ENCODE measurements at regions not wholly inside any gene's neighbourhood (a gene's known extent, or its start where the extent isn't known, plus 50 kb on each side); places are given as distances from the start of the nearest gene placed in this dataset.
"Not testable (repeated sequence)": the region's sequence is repeated elsewhere in the genome, so short reads cannot be mapped to it uniquely, and the experiment has no call there.

GRCh38 chr11:43165393-43165792 is 146.4 kb upstream of the API5 start:
- DNase-seq (ENCODE audit: low spot score); H3K4me1 Mint-ChIP-seq (ENCODE audit: low read depth); intact Hi-C loops (cut with micrococcal nuclease); H3K4me3 Mint-ChIP-seq; H3K27me3 Mint-ChIP-seq (ENCODE audit: insufficient read depth); H3K27ac Mint-ChIP-seq; H3K36me3 Mint-ChIP-seq (ENCODE audit: low read depth): not testable (repeated sequence)
- peaks cover 11% of the 10 kb centered on the region for H3K9me3 Mint-ChIP-seq

- H3K4me1 Mint-ChIP-seq (ENCODE audit: low read depth); H3K27ac Mint-ChIP-seq; H3K36me3 Mint-ChIP-seq (ENCODE audit: low read depth); intact Hi-C loops (cut with micrococcal nuclease); H3K27me3 Mint-ChIP-seq (ENCODE audit: insufficient read depth); H3K4me3 Mint-ChIP-seq; DNase-seq (ENCODE audit: low spot score): not testable (repeated sequence)
- peaks cover 11% of the 10 kb centered on the region for H3K9me3 Mint-ChIP-seq
These were observed 143.6 kb upstream of the API5 start for GRCh38 chr11:43168241-43168640.

DNA sequence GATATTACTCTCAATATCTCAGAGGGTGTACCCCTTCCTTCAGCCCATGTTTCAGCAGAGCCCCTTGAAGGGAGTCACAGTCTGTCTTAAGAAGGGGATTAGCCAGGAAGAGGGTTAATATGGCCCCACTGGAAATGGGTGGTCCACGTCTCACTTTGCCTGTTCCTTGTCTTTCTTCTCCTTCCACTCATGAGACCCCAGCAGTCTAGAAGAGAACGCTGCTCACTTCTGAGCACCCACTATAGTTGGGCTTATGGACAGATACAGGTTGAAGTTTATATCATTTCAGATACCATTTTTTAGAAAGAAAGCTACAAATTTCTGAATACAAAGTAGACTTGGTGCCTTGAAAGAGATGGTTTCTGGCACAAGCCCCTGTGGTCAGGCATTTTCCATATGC is 139.3 kb upstream of the API5 start:
- Mint-ChIP-seq H3K4me1 (ENCODE audit: low read depth) (no peaks in the 10 kb centered on the region), H3K4me3 (no peak overlapping the region), H3K27me3 (ENCODE audit: insufficient read depth) (no peaks in the 10 kb centered on the region), H3K36me3 (ENCODE audit: low read depth) (no peaks in the 10 kb centered on the region), H3K27ac (no peak overlapping the region), H3K9me3 (peaks cover 2% of the 10 kb centered on the region)
- no peak for DNase-seq (ENCODE audit: low spot score)
- intact Hi-C loops (cut with micrococcal nuclease), result no loop called here

GRCh38 chr11:43177975-43178374 is 133.8 kb upstream of the API5 start:
- H3K27ac Mint-ChIP-seq, result no peak overlapping the region
- H3K4me3 Mint-ChIP-seq, result no peak overlapping the region
- intact Hi-C loops (cut with micrococcal nuclease), result no loop called here
- H3K36me3 Mint-ChIP-seq (ENCODE audit: low read depth), result no peaks in the 10 kb centered on the region
- no peaks in the 10 kb centered on the region for H3K4me1 Mint-ChIP-seq (ENCODE audit: low read depth)
- no peaks in the 10 kb centered on the region for H3K9me3 Mint-ChIP-seq
- no peak for DNase-seq (ENCODE audit: low spot score)
- no peaks in the 10 kb centered on the region for H3K27me3 Mint-ChIP-seq (ENCODE audit: insufficient read depth)

DNA sequence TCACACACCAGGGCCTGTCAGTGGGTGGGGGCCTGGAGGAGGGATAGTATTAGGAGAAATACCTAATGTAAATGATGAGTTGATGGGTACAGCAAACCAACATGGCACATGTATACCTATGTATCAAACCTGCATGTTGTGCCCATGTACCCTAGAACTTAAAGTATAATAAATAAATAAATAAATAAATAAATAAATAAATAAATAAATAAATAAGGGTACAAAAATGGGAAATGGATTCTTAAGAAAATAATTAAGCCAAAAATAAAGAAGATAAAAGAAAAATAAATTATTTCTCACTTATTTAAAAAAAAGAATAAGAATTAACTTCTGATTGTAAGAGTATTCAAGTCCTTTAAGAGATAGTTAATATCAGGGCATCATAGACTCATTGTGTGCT is 117.3 kb upstream of the API5 start:
- H3K36me3 Mint-ChIP-seq (ENCODE audit: low read depth); H3K4me3 Mint-ChIP-seq; H3K4me1 Mint-ChIP-seq (ENCODE audit: low read depth); intact Hi-C loops (cut with micrococcal nuclease); H3K9me3 Mint-ChIP-seq; H3K27me3 Mint-ChIP-seq (ENCODE audit: insufficient read depth); DNase-seq (ENCODE audit: low spot score); H3K27ac Mint-ChIP-seq: not testable (repeated sequence)

GRCh38 chr11:43197379-43197778 is 114.4 kb upstream of the API5 start:
- Mint-ChIP-seq H3K27ac (no peak overlapping the region), H3K36me3 (ENCODE audit: low read depth) (no peaks in the 10 kb centered on the region), H3K27me3 (ENCODE audit: insufficient read depth) (no peaks in the 10 kb centered on the region), H3K4me3 (no peak overlapping the region), H3K9me3 (peaks cover 4% of the 10 kb centered on the region), H3K4me1 (ENCODE audit: low read depth) (no peaks in the 10 kb centered on the region)
- DNase-seq (ENCODE audit: low spot score), result no peak
- intact Hi-C loops (cut with micrococcal nuclease), result no loop called here

GRCh38 chr11:43200031-43200430 is 111.8 kb upstream of the API5 start:
- Mint-ChIP-seq H3K9me3 (peaks cover 7% of the 10 kb centered on the region), H3K4me1 (ENCODE audit: low read depth) (no peaks in the 10 kb centered on the region)

DNA sequence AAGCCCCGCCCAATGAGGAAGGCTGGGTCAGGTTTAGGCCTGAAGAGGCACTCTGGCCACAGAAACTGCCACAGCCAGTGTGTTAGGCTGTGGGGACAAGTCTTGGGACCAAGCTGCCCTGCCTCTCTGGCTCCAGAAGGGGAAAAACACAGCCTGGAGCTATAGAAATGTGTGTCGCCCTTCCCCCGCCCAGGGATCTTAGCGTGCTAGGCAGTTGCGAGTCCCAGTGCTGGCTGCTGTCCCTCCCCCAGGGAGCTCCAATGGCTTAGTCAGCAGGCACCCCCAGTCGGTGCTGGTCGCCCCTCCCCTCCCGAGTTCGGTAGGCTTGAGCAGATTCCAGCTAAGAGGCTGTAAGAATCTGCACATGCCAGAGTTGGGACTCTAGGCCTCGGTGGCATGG is 99.5 kb upstream of the API5 start:
- H3K9me3 Mint-ChIP-seq, result peaks cover 13% of the 10 kb centered on the region
- no peak for DNase-seq (ENCODE audit: low spot score)
- no peak overlapping the region for H3K27ac Mint-ChIP-seq
- H3K27me3 Mint-ChIP-seq (ENCODE audit: insufficient read depth), result no peaks in the 10 kb centered on the region
- no peak overlapping the region for H3K4me3 Mint-ChIP-seq
- no peaks in the 10 kb centered on the region for H3K36me3 Mint-ChIP-seq (ENCODE audit: low read depth)
- no peaks in the 10 kb centered on the region for H3K4me1 Mint-ChIP-seq (ENCODE audit: low read depth)
- intact Hi-C loops (cut with micrococcal nuclease), result no loop called here

More at GRCh38 chr11:43200031-43200430, 111.8 kb upstream of the API5 start:
- intact Hi-C loops (cut with micrococcal nuclease), result no loop called here
- no peaks in the 10 kb centered on the region for H3K36me3 Mint-ChIP-seq (ENCODE audit: low read depth)
- H3K27me3 Mint-ChIP-seq (ENCODE audit: insufficient read depth), result no peaks in the 10 kb centered on the region
- H3K27ac Mint-ChIP-seq, result no peak overlapping the region
- H3K4me3 Mint-ChIP-seq, result no peak overlapping the region
- no peak for DNase-seq (ENCODE audit: low spot score)

GRCh38 chr11:43214471-43214870 is 97.3 kb upstream of the API5 start:
- intact Hi-C loops (cut with micrococcal nuclease), result no loop called here
- H3K36me3 Mint-ChIP-seq (ENCODE audit: low read depth), result no peaks in the 10 kb centered on the region
- peaks cover 11% of the 10 kb centered on the region for H3K9me3 Mint-ChIP-seq
- H3K27me3 Mint-ChIP-seq (ENCODE audit: insufficient read depth), result no peaks in the 10 kb centered on the region
- no peak overlapping the region for H3K4me3 Mint-ChIP-seq
- H3K27ac Mint-ChIP-seq, result no peak overlapping the region
- no peaks in the 10 kb centered on the region for H3K4me1 Mint-ChIP-seq (ENCODE audit: low read depth)
- no peak for DNase-seq (ENCODE audit: low spot score)

GRCh38 chr11:43217849-43218248 is 93.9 kb upstream of the API5 start:
- H3K27ac Mint-ChIP-seq, result no peak overlapping the region
- no peak for DNase-seq (ENCODE audit: low spot score)
- no peaks in the 10 kb centered on the region for H3K27me3 Mint-ChIP-seq (ENCODE audit: insufficient read depth)
- H3K4me3 Mint-ChIP-seq, result no peak overlapping the region
- H3K36me3 Mint-ChIP-seq (ENCODE audit: low read depth), result no peaks in the 10 kb centered on the region
- no peaks in the 10 kb centered on the region for H3K4me1 Mint-ChIP-seq (ENCODE audit: low read depth)
- H3K9me3 Mint-ChIP-seq, result peaks cover 3% of the 10 kb centered on the region
- intact Hi-C loops (cut with micrococcal nuclease), result no loop called here

- Mint-ChIP-seq H3K4me3 (no peak overlapping the region), H3K9me3 (peaks cover 3% of the 10 kb centered on the region), H3K27me3 (ENCODE audit: insufficient read depth) (no peaks in the 10 kb centered on the region), H3K4me1 (ENCODE audit: low read depth) (no peaks in the 10 kb centered on the region), H3K36me3 (ENCODE audit: low read depth) (no peaks in the 10 kb centered on the region), H3K27ac (no peak overlapping the region)
- intact Hi-C loops (cut with micrococcal nuclease), result no loop called here
- DNase-seq (ENCODE audit: low spot score), result no peak
These were observed 89.6 kb upstream of the API5 start for GRCh38 chr11:43222215-43222614.

DNA sequence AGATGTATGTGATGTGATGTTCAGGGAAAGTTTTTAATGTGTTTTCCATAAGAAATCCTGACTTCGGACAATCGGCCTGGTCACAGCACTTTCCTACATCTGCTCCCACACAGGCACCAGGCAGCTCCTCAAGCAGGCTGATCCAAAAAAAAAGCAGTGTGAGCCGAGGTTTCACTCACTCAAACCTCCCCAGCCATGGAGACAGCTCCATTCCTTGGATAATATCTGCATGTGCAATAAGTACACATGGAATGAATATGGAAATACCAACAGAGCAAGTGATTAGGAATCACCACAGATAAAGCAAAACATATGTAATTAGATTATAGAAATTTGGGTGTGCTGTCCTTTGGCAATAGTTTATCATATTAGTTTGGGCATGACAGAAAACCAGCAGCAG is 88.8 kb upstream of the API5 start:
- no peaks in the 10 kb centered on the region for H3K4me1 Mint-ChIP-seq (ENCODE audit: low read depth)
- intact Hi-C loops (cut with micrococcal nuclease), result no loop called here
- DNase-seq (ENCODE audit: low spot score), result no peak
- no peaks in the 10 kb centered on the region for H3K36me3 Mint-ChIP-seq (ENCODE audit: low read depth)
- H3K27me3 Mint-ChIP-seq (ENCODE audit: insufficient read depth), result no peaks in the 10 kb centered on the region
- H3K27ac Mint-ChIP-seq, result no peak overlapping the region
- H3K4me3 Mint-ChIP-seq, result no peak overlapping the region
- H3K9me3 Mint-ChIP-seq, result peaks cover 3% of the 10 kb centered on the region

DNA sequence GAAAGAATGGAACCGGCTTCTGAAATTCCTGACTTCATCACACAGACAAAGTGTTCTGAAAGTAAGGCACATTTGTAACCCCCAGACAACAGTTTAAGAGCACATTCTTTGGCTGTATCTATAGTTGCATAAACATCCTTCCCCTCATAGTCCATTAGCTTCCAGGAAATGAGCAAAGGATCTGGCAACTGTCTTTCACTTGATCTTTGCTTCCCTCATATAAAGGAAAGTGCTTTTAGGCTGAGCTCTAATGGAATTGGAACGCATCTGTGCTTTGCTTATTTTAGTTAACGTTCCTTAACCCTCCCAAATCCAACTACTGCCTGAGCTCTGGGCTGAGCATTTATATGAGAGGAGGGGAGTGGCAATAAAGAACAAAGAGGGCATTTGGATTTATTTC is 76.9 kb upstream of the API5 start:
- Mint-ChIP-seq H3K27ac (no peak overlapping the region), H3K4me3 (no peak overlapping the region), H3K4me1 (ENCODE audit: low read depth) (no peaks in the 10 kb centered on the region), H3K9me3 (no peaks in the 10 kb centered on the region), H3K27me3 (ENCODE audit: insufficient read depth) (peaks cover 3% of the 10 kb centered on the region), H3K36me3 (ENCODE audit: low read depth) (no peaks in the 10 kb centered on the region)
- intact Hi-C loops (cut with micrococcal nuclease), result no loop called here
- no peak for DNase-seq (ENCODE audit: low spot score)

DNA sequence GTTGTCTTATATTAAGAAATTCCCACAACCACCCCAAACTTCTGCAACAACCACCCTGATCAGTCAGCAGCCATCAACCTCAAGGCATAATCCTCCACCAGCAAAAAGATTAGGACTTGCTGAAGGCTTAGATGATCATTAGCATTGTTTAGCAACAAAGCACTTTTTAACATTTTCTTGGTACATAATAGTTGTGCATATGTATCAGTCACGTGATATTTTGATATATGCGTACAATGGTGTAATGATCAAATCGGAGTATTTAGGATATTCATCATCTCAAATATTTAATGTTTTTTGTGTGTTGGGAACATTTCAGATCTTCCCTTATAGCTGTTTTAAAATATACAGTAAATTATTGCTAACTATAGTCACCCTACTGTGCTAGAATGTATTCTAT is 73.5 kb upstream of the API5 start:
- peaks cover 3% of the 10 kb centered on the region for H3K27me3 Mint-ChIP-seq (ENCODE audit: insufficient read depth)
- no peak overlapping the region for H3K27ac Mint-ChIP-seq
- H3K9me3 Mint-ChIP-seq, result no peaks in the 10 kb centered on the region
- H3K36me3 Mint-ChIP-seq (ENCODE audit: low read depth), result no peaks in the 10 kb centered on the region
- H3K4me3 Mint-ChIP-seq, result no peak overlapping the region
- no peaks in the 10 kb centered on the region for H3K4me1 Mint-ChIP-seq (ENCODE audit: low read depth)
- DNase-seq (ENCODE audit: low spot score), result no peak
- intact Hi-C loops (cut with micrococcal nuclease), result no loop called here
